Osteoblast (primary cell): ENCODE measurements at regions not wholly inside any gene's neighbourhood (a gene's known extent, or its start where the extent isn't known, plus 50 kb on each side); places are given as distances from the start of the nearest gene placed in this dataset.

Source experiments
- DNase-seq: peaks from one replicate; pipeline ENCODE4 v3.0.0; 2011; ENCODE audit warnings: low spot score, mixed read lengths; ENCODE audit not compliant: insufficient read length; ENCODE audit errors: missing footprints
- H2AFZ ChIP-seq: 2 replicates; pipeline ENCODE4 v1.6.0; 2011; ENCODE audit warnings: mild to moderate bottlenecking, low read length
- H3K27ac ChIP-seq: 2 replicates; pipeline ENCODE4 v1.5.1; 2011; ENCODE audit warnings: mild to moderate bottlenecking, low read depth, low read length, moderate library complexity
- H3K27me3 ChIP-seq: 2 replicates; pipeline ENCODE4 v1.6.0; 2012; ENCODE audit warnings: mild to moderate bottlenecking, control low read depth, inconsistent platforms, low read length, moderate library complexity; ENCODE audit not compliant: insufficient read depth
- H3K36me3 ChIP-seq: 2 replicates; pipeline ENCODE4 v1.5.1; 2011; ENCODE audit warnings: mild to moderate bottlenecking, low read length, control low read depth, moderate library complexity; ENCODE audit not compliant: insufficient read depth
- H3K4me1 ChIP-seq: 2 replicates; pipeline ENCODE4 v1.5.1; 2011; ENCODE audit warnings: mild to moderate bottlenecking, low read length, control low read depth, moderate library complexity; ENCODE audit not compliant: insufficient read depth
- H3K4me2 ChIP-seq: 2 replicates; pipeline ENCODE4 v1.6.0; 2011; ENCODE audit warnings: mild to moderate bottlenecking, low read length; ENCODE audit not compliant: insufficient read depth
- H3K4me3 ChIP-seq: fragments of 200-600 bp; sonication (generic); 3 replicates; pipeline ENCODE4 v1.5.1; 2012; ENCODE audit warnings: mild to moderate bottlenecking, low read length, inconsistent platforms; ENCODE audit not compliant: insufficient read depth
- H3K79me2 ChIP-seq: 2 replicates; pipeline ENCODE4 v1.6.0; 2012; ENCODE audit warnings: mild to moderate bottlenecking, low read length, control low read depth, inconsistent platforms; ENCODE audit not compliant: insufficient read depth
- H3K9me3 ChIP-seq: 2 replicates; pipeline ENCODE4 v1.5.1; 2011; ENCODE audit warnings: low read depth, low read length, control low read depth
- H4K20me1 ChIP-seq: 2 replicates; pipeline ENCODE4 v1.6.0; 2012; ENCODE audit warnings: mild to moderate bottlenecking, low read length, control low read depth; ENCODE audit not compliant: insufficient read depth
- TF ChIP-seq, protein P1 (sequence below): IDR thresholded peaks from 2 replicates; pipeline ENCODE4 v1.5.1; 2011; ENCODE audit warnings: mild to moderate bottlenecking, low read depth, low read length, moderate library complexity; ENCODE audit errors: extremely low read depth

DNA sequence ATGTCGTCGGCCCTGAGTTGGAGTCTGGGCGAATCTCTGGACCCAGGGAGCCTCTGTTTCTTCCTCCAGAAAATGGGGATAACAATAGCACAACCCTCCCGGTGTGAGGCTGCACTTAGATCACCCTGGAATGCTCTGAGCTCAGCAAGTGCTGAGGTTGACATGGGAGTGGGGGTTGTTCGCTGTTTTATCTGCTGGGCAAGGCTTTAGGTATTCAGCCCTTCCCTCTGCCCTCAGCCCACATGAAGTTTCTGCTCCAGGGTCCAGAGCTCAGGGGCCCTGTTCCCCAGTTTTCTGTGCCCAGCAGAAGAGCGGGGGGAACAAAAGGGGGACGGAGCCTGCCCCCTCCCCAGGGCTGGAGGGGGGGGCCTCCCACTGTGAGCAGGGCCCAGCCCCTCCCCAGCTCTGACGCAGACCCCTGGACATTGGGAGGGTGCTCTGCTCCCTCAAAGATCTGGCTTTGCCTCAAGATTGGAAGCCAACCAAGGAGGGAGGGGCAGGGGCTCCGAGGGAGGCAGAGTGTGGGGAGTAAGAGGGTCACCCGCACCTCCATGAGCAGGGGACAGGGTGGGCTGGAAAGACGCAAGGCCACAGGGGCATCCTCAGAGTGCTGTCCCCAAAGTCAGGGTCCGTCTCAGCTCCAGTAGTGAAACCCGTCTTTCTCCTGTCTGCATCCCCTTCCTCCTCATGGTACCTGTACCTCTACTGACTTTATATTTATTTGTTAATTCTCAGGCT is 215.6 kb downstream of the C9orf50 start:
- no peak overlapping the region for H3K27ac ChIP-seq
- no peak overlapping the region for H3K4me2 ChIP-seq
- no peaks in the 10 kb centered on the region for H3K27me3 ChIP-seq
- no peaks in the 10 kb centered on the region for H3K9me3 ChIP-seq
- TF ChIP-seq, protein P1, sequence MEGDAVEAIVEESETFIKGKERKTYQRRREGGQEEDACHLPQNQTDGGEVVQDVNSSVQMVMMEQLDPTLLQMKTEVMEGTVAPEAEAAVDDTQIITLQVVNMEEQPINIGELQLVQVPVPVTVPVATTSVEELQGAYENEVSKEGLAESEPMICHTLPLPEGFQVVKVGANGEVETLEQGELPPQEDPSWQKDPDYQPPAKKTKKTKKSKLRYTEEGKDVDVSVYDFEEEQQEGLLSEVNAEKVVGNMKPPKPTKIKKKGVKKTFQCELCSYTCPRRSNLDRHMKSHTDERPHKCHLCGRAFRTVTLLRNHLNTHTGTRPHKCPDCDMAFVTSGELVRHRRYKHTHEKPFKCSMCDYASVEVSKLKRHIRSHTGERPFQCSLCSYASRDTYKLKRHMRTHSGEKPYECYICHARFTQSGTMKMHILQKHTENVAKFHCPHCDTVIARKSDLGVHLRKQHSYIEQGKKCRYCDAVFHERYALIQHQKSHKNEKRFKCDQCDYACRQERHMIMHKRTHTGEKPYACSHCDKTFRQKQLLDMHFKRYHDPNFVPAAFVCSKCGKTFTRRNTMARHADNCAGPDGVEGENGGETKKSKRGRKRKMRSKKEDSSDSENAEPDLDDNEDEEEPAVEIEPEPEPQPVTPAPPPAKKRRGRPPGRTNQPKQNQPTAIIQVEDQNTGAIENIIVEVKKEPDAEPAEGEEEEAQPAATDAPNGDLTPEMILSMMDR, result no peak
- no peaks in the 10 kb centered on the region for H3K79me2 ChIP-seq
- H2AFZ ChIP-seq, result no peak overlapping the region
- H3K4me1 ChIP-seq, result no peaks in the 10 kb centered on the region
- DNase-seq, result peak; percentile 87
- no peak overlapping the region for H3K4me3 ChIP-seq
- no peaks in the 10 kb centered on the region for H3K36me3 ChIP-seq
- H4K20me1 ChIP-seq, result no peaks in the 10 kb centered on the region

DNA sequence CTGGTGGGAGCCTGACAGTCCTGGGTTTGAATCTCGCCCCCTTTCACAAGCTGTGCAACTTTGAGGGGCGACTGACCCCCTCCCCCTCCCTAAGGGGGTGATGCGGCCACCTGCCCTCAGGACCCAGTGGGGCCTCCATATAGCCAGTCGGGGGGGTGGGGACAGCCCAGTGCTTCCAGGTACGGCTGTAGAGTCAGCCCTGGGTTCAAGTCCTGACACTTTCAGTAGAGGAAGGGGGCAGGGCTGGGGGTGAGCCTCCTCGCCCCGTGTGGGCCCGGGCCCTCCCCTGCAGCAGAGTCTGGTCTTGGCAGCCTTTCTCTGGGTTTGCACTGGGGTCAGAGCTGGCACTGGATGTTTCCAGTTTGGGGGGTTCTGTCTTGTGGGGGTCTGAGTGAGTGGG is 216.3 kb downstream of the C9orf50 start:
- H3K4me2 ChIP-seq, result no peak overlapping the region
- TF ChIP-seq, protein P1, result no peak
- no peaks in the 10 kb centered on the region for H3K36me3 ChIP-seq
- DNase-seq, result no peak
- no peaks in the 10 kb centered on the region for H3K9me3 ChIP-seq
- no peak overlapping the region for H2AFZ ChIP-seq
- H3K4me1 ChIP-seq, result no peaks in the 10 kb centered on the region
- H4K20me1 ChIP-seq, result no peaks in the 10 kb centered on the region
- no peak overlapping the region for H3K27ac ChIP-seq
- H3K27me3 ChIP-seq, result no peaks in the 10 kb centered on the region
- no peaks in the 10 kb centered on the region for H3K79me2 ChIP-seq
- no peak overlapping the region for H3K4me3 ChIP-seq

DNA sequence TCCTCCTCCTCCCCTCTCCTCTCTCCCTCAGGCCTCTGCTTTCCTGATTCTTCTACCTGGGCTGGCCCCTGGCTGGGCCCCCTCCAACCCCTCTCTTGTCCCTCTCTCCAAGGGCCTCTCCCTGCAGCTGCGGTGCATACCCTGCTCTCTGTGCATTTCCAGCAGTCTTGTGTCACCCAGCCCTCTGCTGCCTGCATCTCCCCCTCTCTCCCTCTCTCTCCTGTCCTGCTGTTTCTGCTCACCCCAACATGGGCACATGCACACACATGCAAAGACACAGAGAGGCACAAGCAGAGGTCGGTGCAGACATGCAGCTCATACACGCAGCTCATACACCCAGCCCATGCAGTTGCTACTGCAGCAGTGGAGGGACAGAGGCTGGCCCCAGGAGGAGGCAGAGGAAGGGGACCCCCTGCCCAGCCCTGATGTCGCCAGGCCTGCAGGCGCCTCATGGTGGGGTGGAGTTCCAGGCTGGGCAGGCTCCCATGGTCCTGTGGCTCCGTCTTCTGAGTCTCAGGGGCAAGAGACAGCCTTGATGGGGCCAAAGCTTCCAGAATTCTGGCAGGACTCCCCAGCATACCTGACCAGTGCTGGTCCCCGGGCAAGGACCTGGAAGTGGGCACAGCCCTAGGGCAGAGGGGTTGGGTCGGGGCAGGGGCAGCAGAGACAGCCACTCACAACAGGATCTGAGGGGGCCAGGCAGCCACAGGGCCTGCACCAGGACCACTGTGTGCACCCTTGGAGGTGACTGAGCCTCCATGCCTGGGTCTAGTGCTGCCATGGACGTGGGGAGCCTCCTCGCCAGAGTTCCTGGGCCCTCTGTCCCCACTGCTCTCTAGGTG is 216.9 kb downstream of the C9orf50 start:
- no peak overlapping the region for H3K4me3 ChIP-seq
- TF ChIP-seq, protein P1, result no peak
- peak; percentile 76 for DNase-seq
- H3K27me3 ChIP-seq, result no peaks in the 10 kb centered on the region
- no peaks in the 10 kb centered on the region for H4K20me1 ChIP-seq
- no peaks in the 10 kb centered on the region for H3K9me3 ChIP-seq
- no peak overlapping the region for H3K27ac ChIP-seq
- no peaks in the 10 kb centered on the region for H3K79me2 ChIP-seq
- H3K4me2 ChIP-seq, result no peak overlapping the region
- H3K4me1 ChIP-seq, result no peaks in the 10 kb centered on the region
- no peaks in the 10 kb centered on the region for H3K36me3 ChIP-seq
- no peak overlapping the region for H2AFZ ChIP-seq
